ENCODE measurements at regions not wholly inside any gene's neighbourhood (a gene's known extent, or its start where the extent isn't known, plus 50 kb on each side); places are given as distances from the start of the nearest gene placed in this dataset.
"Not testable (repeated sequence)": the region's sequence is repeated elsewhere in the genome, so short reads cannot be mapped to it uniquely, and the experiment has no call there.

- no peaks in the 10 kb centered on the region for H3K4me1 ChIP-seq
- no peaks in the 10 kb centered on the region; the same call in 1 of the 2 replicates for H3K27me3 ChIP-seq (ENCODE audit: low read depth)
- no peaks in the 10 kb centered on the region for H3K36me3 ChIP-seq (replicated peaks)
- in situ Hi-C loops (cut with MboI; ENCODE audit: low sequenced_read_pairs): no loop called here
- no peak for DNase-seq (ENCODE audit: low spot score in 2 of 2)
- H3K4me3 ChIP-seq: no peak overlapping the region
- no peaks in the 10 kb centered on the region for H3K9me3 ChIP-seq
These were observed 116.1 kb upstream of the RGS1 start for GRCh38 chr1:192459467-192459866.

DNA sequence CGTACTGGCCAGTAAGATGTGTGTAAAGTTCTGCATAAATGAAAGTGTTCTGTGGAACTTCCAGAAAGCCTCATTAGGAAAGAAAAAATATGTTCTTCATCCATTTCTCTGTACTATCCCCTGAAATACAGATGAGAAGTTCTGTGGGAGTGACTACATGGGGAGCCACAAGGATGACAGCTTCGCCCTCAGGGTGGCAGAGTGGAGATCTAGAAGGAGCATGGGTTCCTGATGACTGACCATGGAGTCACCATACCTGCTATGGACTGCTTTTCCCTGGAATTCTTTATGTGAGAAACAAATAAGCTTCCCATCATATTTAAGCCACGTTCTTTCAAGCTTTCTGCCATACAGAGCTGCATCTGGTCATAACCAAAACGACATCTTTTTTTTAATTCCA, 113.9 kb upstream of the RGS1 start:
- no peak for DNase-seq (ENCODE audit: low spot score in 2 of 2)
- H3K9me3 ChIP-seq: no peaks in the 10 kb centered on the region
- no peaks in the 10 kb centered on the region for H3K36me3 ChIP-seq (replicated peaks)
- H3K4me1 ChIP-seq: no peaks in the 10 kb centered on the region
- no peaks in the 10 kb centered on the region for H3K27me3 ChIP-seq (ENCODE audit: low read depth)
- in situ Hi-C loops (cut with MboI; ENCODE audit: low sequenced_read_pairs): no loop called here
- no peak overlapping the region for H3K4me3 ChIP-seq

DNA sequence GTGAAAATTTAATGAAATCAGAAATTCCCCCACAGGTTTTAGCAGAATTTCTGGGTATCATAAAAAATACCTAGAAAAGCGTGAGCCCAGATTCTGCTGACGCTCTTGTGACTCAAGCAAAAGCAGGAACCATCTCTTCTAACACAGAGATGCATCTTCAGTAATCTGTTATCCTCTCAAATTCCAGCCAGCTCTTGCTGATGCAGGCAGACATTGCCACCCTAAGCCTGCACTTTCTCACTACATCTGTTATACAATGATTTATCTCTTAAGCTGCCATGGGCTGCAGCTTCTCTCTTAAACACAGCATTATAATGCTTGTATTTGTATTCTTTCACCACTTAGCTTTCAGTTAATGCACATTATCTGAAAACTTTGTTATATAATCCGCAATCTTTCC, 113.0 kb upstream of the RGS1 start:
- H3K36me3 ChIP-seq (replicated peaks): no peaks in the 10 kb centered on the region
- H3K27me3 ChIP-seq (ENCODE audit: low read depth): no peaks in the 10 kb centered on the region
- H3K4me3 ChIP-seq: no peak overlapping the region
- no peaks in the 10 kb centered on the region for H3K9me3 ChIP-seq
- no peak for DNase-seq (ENCODE audit: low spot score in 2 of 2)
- in situ Hi-C loops (cut with MboI; ENCODE audit: low sequenced_read_pairs): no loop called here
- no peaks in the 10 kb centered on the region for H3K4me1 ChIP-seq

GRCh38 chr1:192463661-192464060, 111.9 kb upstream of the RGS1 start:
- DNase-seq (ENCODE audit: low spot score in 2 of 2): no peak
- Histone ChIP-seq H3K9me3 (no peaks in the 10 kb centered on the region), H3K4me1 (no peaks in the 10 kb centered on the region), H3K27me3 (ENCODE audit: low read depth) (no peaks in the 10 kb centered on the region), H3K36me3 (replicated peaks) (no peaks in the 10 kb centered on the region), H3K4me3 (no peak overlapping the region)
- in situ Hi-C loops (cut with MboI; ENCODE audit: low sequenced_read_pairs): no loop called here

DNA sequence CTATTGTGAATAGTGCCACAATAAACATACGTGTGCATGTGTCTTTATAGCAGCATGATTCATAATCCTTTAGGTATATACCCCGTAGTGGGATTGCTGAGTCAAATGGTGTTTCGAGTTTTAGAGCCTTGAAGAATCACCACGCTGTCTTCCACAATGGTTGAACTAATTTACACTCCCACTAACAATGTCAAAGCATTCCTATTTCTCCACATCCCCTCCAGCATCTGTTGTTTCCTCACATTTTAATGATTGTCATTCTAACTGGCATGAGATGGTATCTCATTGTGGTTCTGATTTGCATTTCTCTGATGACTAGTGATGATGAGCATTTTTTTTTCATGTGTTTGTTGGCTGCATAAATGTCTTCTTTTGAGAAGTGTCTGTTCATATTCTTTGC, 110.4 kb upstream of the RGS1 start:
- H3K27me3 ChIP-seq (ENCODE audit: low read depth); H3K4me3 ChIP-seq; H3K4me1 ChIP-seq; H3K9me3 ChIP-seq; in situ Hi-C loops (cut with MboI; ENCODE audit: low sequenced_read_pairs); H3K36me3 ChIP-seq (replicated peaks); DNase-seq (ENCODE audit: low spot score in 2 of 2): not testable (repeated sequence)

DNA sequence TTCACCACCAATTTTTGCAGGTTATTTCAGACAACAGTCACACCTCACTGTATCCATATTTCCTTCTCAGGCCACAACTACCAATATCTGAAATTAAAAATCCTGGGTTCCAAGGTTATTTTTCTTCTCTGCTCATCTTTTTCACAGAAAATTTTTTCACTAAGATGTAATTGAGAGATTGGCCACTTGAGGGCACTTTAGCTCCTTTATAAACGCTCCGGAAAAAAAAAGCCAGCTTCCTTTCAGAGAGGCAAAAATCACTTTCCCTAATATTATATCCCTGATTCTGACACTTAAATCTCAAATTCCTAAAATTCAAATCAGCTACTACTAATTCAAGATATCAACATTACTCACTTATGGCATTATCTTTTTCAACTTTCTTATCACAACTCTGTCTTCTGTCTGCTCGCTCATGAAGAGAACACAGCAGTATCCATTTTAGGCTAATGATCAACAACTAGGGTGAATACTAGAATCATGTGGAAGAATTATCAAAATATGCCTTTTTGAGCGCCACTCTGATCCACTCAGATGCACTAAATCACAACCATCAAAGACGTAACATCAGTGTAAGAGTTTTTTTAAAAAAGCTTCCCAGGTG, 101.4 kb upstream of the RGS1 start:
- H3K27me3 ChIP-seq (ENCODE audit: low read depth): peaks cover 19% of the 10 kb centered on the region
- peak in 1 of 2 experiments; percentile 56 for DNase-seq (ENCODE audit: low spot score in 2 of 2)
- in situ Hi-C loops (cut with MboI; ENCODE audit: low sequenced_read_pairs): no loop called here

GRCh38 chr1:192475329-192475728, 100.2 kb upstream of the RGS1 start:
- Histone ChIP-seq H3K36me3 (replicated peaks) (no peaks in the 10 kb centered on the region), H3K4me3 (no peak overlapping the region), H3K4me1 (no peaks in the 10 kb centered on the region), H3K27me3 (ENCODE audit: low read depth) (peaks cover 19% of the 10 kb centered on the region), H3K9me3 (no peaks in the 10 kb centered on the region)
- no peak for DNase-seq (ENCODE audit: low spot score in 2 of 2)
- in situ Hi-C loops (cut with MboI; ENCODE audit: low sequenced_read_pairs): loop anchor here (5.0 kb wide), 2 partner anchors 132 to 537 kb away; no protein-coding TSS in a partner anchor

More for the DNA sequence above, 101.4 kb upstream of the RGS1 start:
- Histone ChIP-seq H3K4me1 (no peaks in the 10 kb centered on the region), H3K9me3 (no peaks in the 10 kb centered on the region), H3K36me3 (replicated peaks) (no peaks in the 10 kb centered on the region), H3K4me3 (no peak overlapping the region)

GRCh38 chr1:192475970-192476369, 99.6 kb upstream of the RGS1 start:
- in situ Hi-C loops (cut with MboI; ENCODE audit: low sequenced_read_pairs): loop anchor here (5.0 kb wide), 2 partner anchors 131 to 536 kb away; no protein-coding TSS in a partner anchor
- H3K27me3 ChIP-seq (ENCODE audit: low read depth): peaks cover 19% of the 10 kb centered on the region

DNA sequence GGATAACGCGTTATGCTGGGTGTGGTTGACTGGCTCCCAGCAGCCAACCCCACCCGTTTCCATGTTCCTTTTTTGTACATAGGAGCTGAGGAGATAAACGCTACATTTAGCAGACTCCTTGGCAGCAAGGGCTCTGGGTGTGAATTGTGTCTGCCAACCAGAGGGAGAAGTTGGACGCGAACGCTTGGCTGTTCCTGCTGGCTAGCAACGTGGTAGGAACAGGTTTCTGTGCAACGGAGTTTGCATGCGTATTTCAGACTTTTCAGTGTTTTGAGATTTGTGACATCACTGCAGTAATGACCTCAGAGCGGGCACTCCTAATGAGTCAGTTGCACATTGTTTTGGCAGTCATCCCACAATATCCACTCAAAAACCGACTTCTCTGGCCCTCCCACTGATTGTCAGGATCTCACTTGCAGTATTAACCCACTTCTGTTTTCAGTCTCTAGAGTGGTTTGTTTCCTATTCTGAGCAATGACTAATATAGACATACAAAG, 98.7 kb upstream of the RGS1 start:
- H3K4me3 ChIP-seq: no peak overlapping the region
- H3K27me3 ChIP-seq (ENCODE audit: low read depth): peaks cover 14% of the 10 kb centered on the region
- in situ Hi-C loops (cut with MboI; ENCODE audit: low sequenced_read_pairs): loop anchor here (5.0 kb wide), 2 partner anchors 130 to 535 kb away; no protein-coding TSS in a partner anchor
- H3K4me1 ChIP-seq: no peaks in the 10 kb centered on the region
- H3K9me3 ChIP-seq: no peaks in the 10 kb centered on the region
- no peaks in the 10 kb centered on the region for H3K36me3 ChIP-seq (replicated peaks)
- DNase-seq (ENCODE audit: low spot score in 2 of 2): no peak

More at GRCh38 chr1:192475970-192476369, 99.6 kb upstream of the RGS1 start:
- H3K36me3 ChIP-seq (replicated peaks): no peaks in the 10 kb centered on the region
- H3K4me1 ChIP-seq: no peaks in the 10 kb centered on the region
- no peak for DNase-seq (ENCODE audit: low spot score in 2 of 2)
- H3K4me3 ChIP-seq: no peak overlapping the region
- H3K9me3 ChIP-seq: no peaks in the 10 kb centered on the region

- Histone ChIP-seq H3K4me1 (no peaks in the 10 kb centered on the region), H3K9me3 (no peaks in the 10 kb centered on the region), H3K27me3 (ENCODE audit: low read depth) (peaks cover 6% of the 10 kb centered on the region; the same call in 1 of the 2 replicates), H3K36me3 (replicated peaks) (no peaks in the 10 kb centered on the region), H3K4me3 (no peak overlapping the region)
- DNase-seq (ENCODE audit: low spot score in 2 of 2): peak in 1 of 2 experiments; percentile 65
- in situ Hi-C loops (cut with MboI; ENCODE audit: low sequenced_read_pairs): loop anchor here (5.0 kb wide), 2 partner anchors 130 to 535 kb away; no protein-coding TSS in a partner anchor
These were observed 97.9 kb upstream of the RGS1 start for GRCh38 chr1:192477630-192478029.

GRCh38 chr1:192485692-192486436, 89.7 kb upstream of the RGS1 start:
- Histone ChIP-seq H3K9me3 (no peaks in the 10 kb centered on the region; the same call in 1 of the 2 replicates), H3K27me3 (ENCODE audit: low read depth) (no peaks in the 10 kb centered on the region), H3K36me3 (replicated peaks) (no peaks in the 10 kb centered on the region), H3K4me1 (peaks cover 10% of the 10 kb centered on the region), H3K4me3 (no peak overlapping the region)
- in situ Hi-C loops (cut with MboI; ENCODE audit: low sequenced_read_pairs): no loop called here
- no peak for DNase-seq (ENCODE audit: low spot score in 2 of 2)

- in situ Hi-C loops (cut with MboI; ENCODE audit: low sequenced_read_pairs): no loop called here
- Histone ChIP-seq H3K36me3 (replicated peaks) (no peaks in the 10 kb centered on the region), H3K27me3 (ENCODE audit: low read depth) (no peaks in the 10 kb centered on the region), H3K4me3 (no peak overlapping the region), H3K4me1 (peaks cover 10% of the 10 kb centered on the region), H3K9me3 (no peaks in the 10 kb centered on the region; the same call in 1 of the 2 replicates)
- DNase-seq (ENCODE audit: low spot score in 2 of 2): peak; percentile 34 to 43
These were observed 87.5 kb upstream of the RGS1 start for GRCh38 chr1:192488058-192488457.

DNA sequence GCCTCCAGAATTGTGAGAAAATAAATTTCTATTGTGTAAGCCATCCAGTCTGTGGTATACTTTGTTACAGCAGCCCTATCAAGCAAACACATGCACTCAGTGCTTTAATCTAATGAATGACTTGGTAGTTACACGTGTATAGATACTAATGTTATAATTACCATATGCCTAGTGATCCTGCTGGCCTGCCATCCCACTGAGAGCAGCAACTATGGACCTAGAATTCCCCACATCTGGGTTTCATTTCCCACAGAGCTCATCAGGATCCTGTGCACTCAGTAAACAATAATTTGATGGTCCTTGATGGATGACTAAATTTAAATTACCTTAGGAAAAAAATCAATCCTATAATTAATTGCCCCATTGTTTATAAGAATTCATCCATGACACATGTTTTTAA, 86.5 kb upstream of the RGS1 start:
- Histone ChIP-seq H3K36me3 (replicated peaks) (no peaks in the 10 kb centered on the region), H3K4me1 (peaks cover 10% of the 10 kb centered on the region), H3K27me3 (ENCODE audit: low read depth) (no peaks in the 10 kb centered on the region), H3K4me3 (no peak overlapping the region), H3K9me3 (no peaks in the 10 kb centered on the region; the same call in 1 of the 2 replicates)
- in situ Hi-C loops (cut with MboI; ENCODE audit: low sequenced_read_pairs): no loop called here
- DNase-seq (ENCODE audit: low spot score in 2 of 2): no peak

- Histone ChIP-seq H3K36me3 (replicated peaks) (no peaks in the 10 kb centered on the region), H3K4me3 (no peak overlapping the region), H3K9me3 (no peaks in the 10 kb centered on the region; the same call in 1 of the 2 replicates), H3K27me3 (ENCODE audit: low read depth) (no peaks in the 10 kb centered on the region), H3K4me1 (peaks cover 10% of the 10 kb centered on the region)
- in situ Hi-C loops (cut with MboI; ENCODE audit: low sequenced_read_pairs): no loop called here
- no peak for DNase-seq (ENCODE audit: low spot score in 2 of 2)
These were observed 85.8 kb upstream of the RGS1 start for GRCh38 chr1:192489748-192490147.

Measured in HAP-1 (cell line).